Transverse colon (tissue), 4 donors: ENCODE measurements at regions not wholly inside any gene's neighbourhood (a gene's known extent, or its start where the extent isn't known, plus 50 kb on each side); places are given as distances from the start of the nearest gene placed in this dataset.

Experiments used
- DNase-seq: peaks from one replicate; pipeline ENCODE4 v3.0.0-alpha.2; 2019
- H3K27ac ChIP-seq, 4 donors: fragments of 200-600 bp; sonication (generic); 2 replicates each; pipeline ENCODE4 v1.5.1; 2016 to 2018; ENCODE audit warnings: inconsistent platforms in 4 of 4
- H3K27me3 ChIP-seq: fragments of 200-600 bp; sonication (generic); 2 replicates; pipeline ENCODE4 v1.5.1; 2017; ENCODE audit warnings: inconsistent platforms
- H3K36me3 ChIP-seq, 4 donors: fragments of 200-600 bp; sonication (generic); 2 replicates each; pipeline ENCODE4 v1.5.1; 2017 to 2019; ENCODE audit warnings: inconsistent platforms in 4 of 4
- H3K4me1 ChIP-seq, 4 donors: fragments of 200-600 bp; sonication (generic); 2 replicates each; pipeline ENCODE4 v1.5.1; 2017 to 2020; ENCODE audit warnings: inconsistent platforms in 4 of 4
- H3K4me3 ChIP-seq, 4 donors: fragments of 200-600 bp; sonication (generic); 1 replicate in 1 of 4; 2 replicates in 3 of 4; pipeline versions ENCODE4 v1.5.1 to v1.6.1; 2017 to 2019; ENCODE audit warnings: inconsistent platforms in 4 of 4
- H3K9me3 ChIP-seq, 2 donors: fragments of 200-600 bp; sonication (generic); 2 replicates each; pipeline ENCODE4 v1.5.1; 2017 to 2019; ENCODE audit warnings: inconsistent platforms in 2 of 2
- EP300 ChIP-seq: sonication (generic); formaldehyde crosslinking; IDR thresholded peaks from one replicate; pipeline ENCODE4 v1.6.1; 2017; ENCODE audit warnings: antibody characterized with exemption, low read depth
- POLR2A ChIP-seq: fragments of 450-650 bp; IDR thresholded peaks from one replicate; pipeline ENCODE4 v1.6.1; 2016; ENCODE audit warnings: antibody characterized with exemption, mild to moderate bottlenecking, moderate library complexity
- POLR2AphosphoS5 ChIP-seq, 3 donors: sonication (generic); formaldehyde crosslinking; IDR thresholded peaks; one replicate each; pipeline ENCODE4 v1.6.1; 2016; ENCODE audit warnings: antibody characterized with exemption in 3 of 3
- WGBS, 2 donors: methylation state at CpG; one replicate each; pipeline ENCODE4 v1.1.5; 2018; ENCODE audit warnings: low coverage in 1 of 2; 5-methylcytosine and 5-hydroxymethylcytosine counted together
- in situ Hi-C, 4 donors: fragments of 200-750 bp; cut with MboI; loops; one replicate each; pipeline versions ENCODE4 v1.15.0 to v1.15.1; 2017; ENCODE audit warnings: low sequenced_read_pairs in 3 of 4, low pct_ligation_motif_present in 1 of 4, low pct_unique_long_range_greater_than_20kb in 1 of 4
- intact Hi-C: fragments of 100-400 bp; cut with DNase I; formaldehyde crosslinking; loops from one replicate; pipeline ENCODE4 v1.15.1; 2023; ENCODE audit warnings: low total_unique reads
- TF ChIP-seq, protein P1 (sequence below), 5 experiments: fragments of 200-600 bp in 3 of 5; fragments of 450-650 bp in 2 of 5; sonication (generic) in 3 of 5; IDR thresholded peaks; 1 replicate in 2 of 5; 2 replicates in 3 of 5; pipeline ENCODE4 v1.5.1; 2016 to 2017; ENCODE audit warnings: antibody characterized with exemption in 5 of 5, inconsistent platforms in 3 of 5, mild to moderate bottlenecking in 2 of 5, moderate library complexity in 1 of 5

DNA sequence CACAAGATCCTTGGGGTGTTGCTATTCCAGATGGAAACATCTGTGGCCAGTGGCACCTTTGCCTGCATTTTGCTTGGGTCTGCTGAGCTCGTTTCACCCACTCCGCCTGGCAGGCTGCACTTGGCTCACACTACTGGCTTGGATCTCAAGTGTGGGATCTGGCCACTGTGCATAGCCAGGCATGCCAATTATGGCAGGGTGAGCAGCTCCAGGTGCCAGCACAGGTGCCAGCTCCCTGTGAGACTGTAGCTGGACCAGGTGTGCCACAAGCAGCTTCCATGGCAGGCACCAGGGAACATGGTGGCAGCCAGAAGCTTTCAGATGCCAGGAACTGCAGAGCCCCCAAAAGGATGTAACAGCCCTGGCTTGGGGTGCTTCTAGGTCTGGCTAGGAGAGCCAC is 463.8 kb upstream of the PABPC4L start:
- no peak for DNase-seq
- Histone ChIP-seq H3K27me3 (no peaks in the 10 kb centered on the region), H3K27ac (no peak overlapping the region), H3K4me1 (no peaks in the 10 kb centered on the region), H3K36me3 (no peaks in the 10 kb centered on the region), H3K9me3 (no peaks in the 10 kb centered on the region), H3K4me3 (no peak overlapping the region)
- WGBS, 2 donors: 83% methylated on average over 2 of the region's 2 CpGs; no CpG with 5 or more reads in 1 of the 2 donors
- in situ Hi-C loops: no loop called here
- TF ChIP-seq POLR2AphosphoS5 (IDR thresholded peaks at IDR 0.05) (no peak), EP300 (no peak), POLR2A (no peak)
- TF ChIP-seq, protein P1, sequence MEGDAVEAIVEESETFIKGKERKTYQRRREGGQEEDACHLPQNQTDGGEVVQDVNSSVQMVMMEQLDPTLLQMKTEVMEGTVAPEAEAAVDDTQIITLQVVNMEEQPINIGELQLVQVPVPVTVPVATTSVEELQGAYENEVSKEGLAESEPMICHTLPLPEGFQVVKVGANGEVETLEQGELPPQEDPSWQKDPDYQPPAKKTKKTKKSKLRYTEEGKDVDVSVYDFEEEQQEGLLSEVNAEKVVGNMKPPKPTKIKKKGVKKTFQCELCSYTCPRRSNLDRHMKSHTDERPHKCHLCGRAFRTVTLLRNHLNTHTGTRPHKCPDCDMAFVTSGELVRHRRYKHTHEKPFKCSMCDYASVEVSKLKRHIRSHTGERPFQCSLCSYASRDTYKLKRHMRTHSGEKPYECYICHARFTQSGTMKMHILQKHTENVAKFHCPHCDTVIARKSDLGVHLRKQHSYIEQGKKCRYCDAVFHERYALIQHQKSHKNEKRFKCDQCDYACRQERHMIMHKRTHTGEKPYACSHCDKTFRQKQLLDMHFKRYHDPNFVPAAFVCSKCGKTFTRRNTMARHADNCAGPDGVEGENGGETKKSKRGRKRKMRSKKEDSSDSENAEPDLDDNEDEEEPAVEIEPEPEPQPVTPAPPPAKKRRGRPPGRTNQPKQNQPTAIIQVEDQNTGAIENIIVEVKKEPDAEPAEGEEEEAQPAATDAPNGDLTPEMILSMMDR (IDR thresholded peaks at IDR 0.05): no peak
- intact Hi-C loops: no loop called here

DNA sequence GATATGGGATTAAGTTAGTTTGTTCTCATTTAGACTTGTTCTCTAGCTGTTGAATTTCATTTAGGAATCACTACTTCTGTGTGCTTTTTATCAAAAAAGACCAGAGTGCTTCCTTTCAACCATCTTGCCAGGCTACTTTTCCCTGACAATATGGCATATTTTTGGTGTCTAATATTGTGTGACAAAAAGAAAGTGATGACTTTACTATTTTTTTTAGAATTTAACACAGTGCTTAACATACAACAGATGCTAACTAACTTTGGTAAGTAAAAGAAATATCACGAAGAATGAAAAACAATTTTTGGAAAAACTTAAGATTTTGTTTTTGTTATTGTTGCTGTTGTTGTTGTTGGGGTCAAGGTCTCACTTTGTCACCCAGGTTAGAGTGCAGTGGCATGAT is 462.2 kb upstream of the PABPC4L start:
- intact Hi-C loops (no loop called here), in situ Hi-C loops (no loop called here)
- H3K4me1 ChIP-seq: no peaks in the 10 kb centered on the region
- WGBS, 2 donors: 86 to 88% methylated on average over 1 of the region's 1 CpG
- no peak overlapping the region for H3K4me3 ChIP-seq
- TF ChIP-seq POLR2A (no peak), POLR2AphosphoS5 (IDR thresholded peaks at IDR 0.05) (no peak), EP300 (no peak)
- TF ChIP-seq, protein P1 (IDR thresholded peaks at IDR 0.05): no peak
- no peaks in the 10 kb centered on the region for H3K27me3 ChIP-seq
- H3K9me3 ChIP-seq: no peaks in the 10 kb centered on the region
- no peak overlapping the region for H3K27ac ChIP-seq
- no peaks in the 10 kb centered on the region for H3K36me3 ChIP-seq
- DNase-seq: no peak

- TF ChIP-seq POLR2A: no peak
- TF ChIP-seq EP300: no peak
- no peak for TF ChIP-seq POLR2AphosphoS5 (IDR thresholded peaks at IDR 0.05)
- TF ChIP-seq, protein P1 (IDR thresholded peaks at IDR 0.05): no peak
- no peak for DNase-seq
- H3K4me3 ChIP-seq: no peak overlapping the region
- in situ Hi-C loops (no loop called here), intact Hi-C loops (no loop called here)
- H3K36me3 ChIP-seq: no peaks in the 10 kb centered on the region
- H3K4me1 ChIP-seq: no peaks in the 10 kb centered on the region
- H3K9me3 ChIP-seq: no peaks in the 10 kb centered on the region
- WGBS, 2 donors: 76 to 83% methylated on average over 2 of the region's 2 CpGs
- H3K27me3 ChIP-seq: no peaks in the 10 kb centered on the region
- no peak overlapping the region for H3K27ac ChIP-seq
Observed at GRCh38 chr4:134650461-134650860, 448.9 kb upstream of the PABPC4L start.

GRCh38 chr4:134645778-134646177 is 444.2 kb upstream of the PABPC4L start:
- 96 to 100% methylated on average over 1 to 2 of the region's 2 CpGs for WGBS, 2 donors
- H3K27ac ChIP-seq: no peak overlapping the region
- H3K9me3 ChIP-seq: no peaks in the 10 kb centered on the region
- in situ Hi-C loops (no loop called here), intact Hi-C loops (no loop called here)
- DNase-seq: no peak
- TF ChIP-seq EP300: no peak
- no peak for TF ChIP-seq POLR2AphosphoS5 (IDR thresholded peaks at IDR 0.05)
- TF ChIP-seq, protein P1 (IDR thresholded peaks at IDR 0.05): no peak
- TF ChIP-seq POLR2A: no peak
- no peaks in the 10 kb centered on the region for H3K36me3 ChIP-seq
- H3K4me3 ChIP-seq: no peak overlapping the region
- no peaks in the 10 kb centered on the region for H3K27me3 ChIP-seq
- no peaks in the 10 kb centered on the region for H3K4me1 ChIP-seq
